ENCODE measurements at regions not wholly inside any gene's neighbourhood (a gene's known extent, or its start where the extent isn't known, plus 50 kb on each side); places are given as distances from the start of the nearest gene placed in this dataset.

DNA sequence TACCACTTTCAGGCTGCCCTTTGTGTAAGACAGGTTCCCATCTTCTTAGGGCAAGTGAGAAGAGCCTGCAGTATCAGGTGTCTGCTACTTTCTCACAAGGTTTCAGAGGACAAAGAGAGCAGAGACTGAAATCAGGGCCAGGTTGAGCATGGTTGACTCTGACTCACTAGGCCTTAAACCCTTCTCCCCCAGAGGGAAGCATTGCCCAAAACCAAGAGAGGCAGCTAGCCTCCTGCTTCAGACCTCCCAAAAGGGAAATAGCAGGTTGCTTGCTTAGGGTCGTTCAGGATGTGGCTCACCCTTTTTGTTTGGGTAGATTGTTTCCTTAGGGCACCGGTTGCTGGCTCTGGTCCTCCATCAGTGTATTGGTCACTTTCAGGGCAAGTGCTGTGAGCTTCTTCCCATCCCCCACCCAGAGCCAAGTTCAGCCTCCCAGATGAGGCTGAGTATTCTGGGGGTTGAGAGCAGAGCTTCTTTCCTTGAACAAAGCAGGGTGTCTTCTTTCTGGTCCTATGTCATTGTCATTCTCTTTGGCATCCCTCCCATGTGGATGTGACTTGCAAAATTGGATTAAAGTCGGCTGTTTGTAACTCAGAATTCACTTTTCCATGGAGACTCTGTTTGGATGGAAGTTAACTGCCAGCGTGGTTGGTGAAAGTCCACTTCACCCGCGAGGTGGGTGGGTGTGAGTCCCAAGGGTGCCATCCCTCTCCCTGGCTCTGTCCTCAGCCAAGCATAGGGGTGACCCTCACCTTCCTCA, 55.5 kb upstream of the GALNT2 start:
- no peak for ATAC-seq (ENCODE audit: low read depth)
- DNase-seq (ENCODE audit: low spot score): no peak
- Histone ChIP-seq H3K27me3 (ENCODE audit: insufficient read depth, poor library complexity, severe bottlenecking) (no peaks in the 10 kb centered on the region), H3K36me3 (ENCODE audit: low read depth) (no peaks in the 10 kb centered on the region), H3K4me3 (ENCODE audit: severe bottlenecking) (no peak overlapping the region), H3K27ac (ENCODE audit: poor library complexity, severe bottlenecking) (no peak overlapping the region), H3K9me3 (ENCODE audit: severe bottlenecking) (no peaks in the 10 kb centered on the region), H3K4me1 (ENCODE audit: insufficient read depth, poor library complexity, severe bottlenecking) (no peaks in the 10 kb centered on the region)
- TF ChIP-seq, protein P1, sequence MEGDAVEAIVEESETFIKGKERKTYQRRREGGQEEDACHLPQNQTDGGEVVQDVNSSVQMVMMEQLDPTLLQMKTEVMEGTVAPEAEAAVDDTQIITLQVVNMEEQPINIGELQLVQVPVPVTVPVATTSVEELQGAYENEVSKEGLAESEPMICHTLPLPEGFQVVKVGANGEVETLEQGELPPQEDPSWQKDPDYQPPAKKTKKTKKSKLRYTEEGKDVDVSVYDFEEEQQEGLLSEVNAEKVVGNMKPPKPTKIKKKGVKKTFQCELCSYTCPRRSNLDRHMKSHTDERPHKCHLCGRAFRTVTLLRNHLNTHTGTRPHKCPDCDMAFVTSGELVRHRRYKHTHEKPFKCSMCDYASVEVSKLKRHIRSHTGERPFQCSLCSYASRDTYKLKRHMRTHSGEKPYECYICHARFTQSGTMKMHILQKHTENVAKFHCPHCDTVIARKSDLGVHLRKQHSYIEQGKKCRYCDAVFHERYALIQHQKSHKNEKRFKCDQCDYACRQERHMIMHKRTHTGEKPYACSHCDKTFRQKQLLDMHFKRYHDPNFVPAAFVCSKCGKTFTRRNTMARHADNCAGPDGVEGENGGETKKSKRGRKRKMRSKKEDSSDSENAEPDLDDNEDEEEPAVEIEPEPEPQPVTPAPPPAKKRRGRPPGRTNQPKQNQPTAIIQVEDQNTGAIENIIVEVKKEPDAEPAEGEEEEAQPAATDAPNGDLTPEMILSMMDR (IDR thresholded peaks at IDR 0.05; ENCODE audit: poor library complexity, severe bottlenecking): no peak

DNA sequence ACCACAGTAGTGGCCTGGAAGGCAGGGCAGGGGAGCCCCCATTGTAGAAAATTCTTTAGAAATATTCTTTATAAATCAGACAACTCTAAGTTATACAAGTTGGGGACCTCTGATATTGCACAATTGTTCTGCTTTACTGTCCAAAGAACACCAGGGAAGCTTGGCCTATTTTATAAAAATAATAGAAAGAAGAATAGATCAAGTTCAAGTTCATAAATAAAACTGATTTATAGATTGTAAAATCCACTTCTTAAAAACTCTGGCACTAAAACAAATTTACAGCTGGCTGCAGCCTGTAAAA, 55.0 kb upstream of the GALNT2 start:
- H3K27me3 ChIP-seq (ENCODE audit: insufficient read depth, poor library complexity, severe bottlenecking): no peaks in the 10 kb centered on the region
- H3K27ac ChIP-seq (ENCODE audit: poor library complexity, severe bottlenecking): no peak overlapping the region
- TF ChIP-seq, protein P1 (IDR thresholded peaks at IDR 0.05; ENCODE audit: poor library complexity, severe bottlenecking): no peak
- no peaks in the 10 kb centered on the region for H3K9me3 ChIP-seq (ENCODE audit: severe bottlenecking)
- no peak for DNase-seq (ENCODE audit: low spot score)
- no peaks in the 10 kb centered on the region for H3K36me3 ChIP-seq (ENCODE audit: low read depth)
- H3K4me1 ChIP-seq (ENCODE audit: insufficient read depth, poor library complexity, severe bottlenecking): no peaks in the 10 kb centered on the region
- H3K4me3 ChIP-seq (ENCODE audit: severe bottlenecking): no peak overlapping the region
- no peak for ATAC-seq (ENCODE audit: low read depth)

DNA sequence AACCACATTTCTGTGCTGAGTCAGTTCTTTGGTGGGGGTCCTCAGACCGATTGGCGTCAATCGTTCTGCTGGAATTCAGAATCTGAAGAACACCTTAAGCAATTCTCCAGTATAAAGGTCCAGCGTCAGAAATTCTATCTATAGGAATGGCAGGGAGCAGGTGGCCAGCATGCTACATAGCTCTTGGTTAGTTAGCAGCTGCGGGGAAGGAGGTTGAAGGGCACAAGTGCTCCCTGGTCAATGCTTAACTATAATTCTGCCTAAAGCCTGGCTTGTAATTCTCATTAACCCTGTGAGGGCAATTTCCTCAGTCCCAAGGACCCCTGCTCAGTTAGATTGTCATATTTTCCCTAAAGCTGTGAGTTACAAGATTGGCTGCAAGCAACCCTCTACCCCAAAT, 54.3 kb upstream of the GALNT2 start:
- no peaks in the 10 kb centered on the region for H3K4me1 ChIP-seq (ENCODE audit: insufficient read depth, poor library complexity, severe bottlenecking)
- no peaks in the 10 kb centered on the region for H3K36me3 ChIP-seq (ENCODE audit: low read depth)
- no peaks in the 10 kb centered on the region for H3K27me3 ChIP-seq (ENCODE audit: insufficient read depth, poor library complexity, severe bottlenecking)
- DNase-seq (ENCODE audit: low spot score) (no peak), ATAC-seq (ENCODE audit: low read depth) (no peak)
- no peak overlapping the region for H3K27ac ChIP-seq (ENCODE audit: poor library complexity, severe bottlenecking)
- TF ChIP-seq, protein P1 (IDR thresholded peaks at IDR 0.05; ENCODE audit: poor library complexity, severe bottlenecking): no peak
- H3K4me3 ChIP-seq (ENCODE audit: severe bottlenecking): no peak overlapping the region
- no peaks in the 10 kb centered on the region for H3K9me3 ChIP-seq (ENCODE audit: severe bottlenecking)

DNA sequence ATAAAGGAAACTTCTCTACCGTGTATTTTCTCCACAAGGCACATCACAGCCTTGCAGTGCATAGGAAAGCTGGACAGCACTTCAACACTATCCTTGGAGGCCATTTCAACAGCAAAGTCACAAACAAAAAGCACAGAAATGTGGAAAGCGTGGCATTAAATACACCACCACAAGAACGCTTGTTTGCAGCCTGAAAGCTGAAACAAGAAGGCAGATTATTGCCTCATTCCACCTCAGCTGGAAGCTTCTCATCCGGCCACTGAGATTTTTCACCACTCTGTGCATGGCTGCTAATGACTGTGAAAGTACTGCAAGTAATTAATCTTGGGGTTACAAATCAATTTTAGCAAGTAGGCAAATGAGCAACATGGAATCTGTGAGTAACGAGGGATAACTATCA, 50.9 kb upstream of the GALNT2 start:
- H3K4me3 ChIP-seq (ENCODE audit: severe bottlenecking): no peak overlapping the region
- no peaks in the 10 kb centered on the region for H3K4me1 ChIP-seq (ENCODE audit: insufficient read depth, poor library complexity, severe bottlenecking)
- H3K27me3 ChIP-seq (ENCODE audit: insufficient read depth, poor library complexity, severe bottlenecking): no peaks in the 10 kb centered on the region
- no peak overlapping the region for H3K27ac ChIP-seq (ENCODE audit: poor library complexity, severe bottlenecking)
- no peaks in the 10 kb centered on the region for H3K9me3 ChIP-seq (ENCODE audit: severe bottlenecking)
- TF ChIP-seq, protein P1 (IDR thresholded peaks at IDR 0.05; ENCODE audit: poor library complexity, severe bottlenecking): no peak
- ATAC-seq (ENCODE audit: low read depth): no peak
- DNase-seq (ENCODE audit: low spot score): no peak
- no peaks in the 10 kb centered on the region for H3K36me3 ChIP-seq (ENCODE audit: low read depth)
